Activated naive CD8-positive, alpha-beta T cell treated with anti-CD3 and anti-CD28 coated beads, Interleukin-2, amount 10 ng/mL, durations not matched to agents 7 days and 5 days (primary cell): ENCODE measurements at regions not wholly inside any gene's neighbourhood (a gene's known extent, or its start where the extent isn't known, plus 50 kb on each side); places are given as distances from the start of the nearest gene placed in this dataset.

Experiments
- ATAC-seq: fragments of 150-1000 bp; cut with Tn5 transposase; one replicate; pipeline ENCODE4 v1.10.0; 2021; ENCODE audit warnings: low read depth, moderate library complexity
- POLR2A ChIA-PET: fragments of 350-600 bp; sonication (Branson Sonifier 250); formaldehyde crosslinking; loops from one replicate; lab custom pipeline; 2021; ENCODE audit warnings: antibody characterized with exemption; lab: Charles Lee
- DNase-seq: peaks from one replicate; pipeline ENCODE4 v3.0.0; 2021
- H3K27ac Mint-ChIP-seq: one replicate; pipeline ENCODE4 v1.8.0; 2022; ENCODE audit warnings: mild to moderate bottlenecking, mixed read lengths
- H3K27me3 Mint-ChIP-seq: one replicate; pipeline ENCODE4 v1.8.0; 2022; ENCODE audit warnings: mild to moderate bottlenecking, moderate library complexity, mixed read lengths
- H3K36me3 Mint-ChIP-seq: one replicate; pipeline ENCODE4 v1.8.0; 2021; ENCODE audit warnings: mild to moderate bottlenecking, mixed read lengths
- H3K4me1 Mint-ChIP-seq: one replicate; pipeline ENCODE4 v1.8.0; 2021; ENCODE audit warnings: mixed read lengths
- H3K4me3 Mint-ChIP-seq: one replicate; pipeline ENCODE4 v1.8.0; 2022; ENCODE audit warnings: mild to moderate bottlenecking, moderate library complexity, mixed read lengths
- H3K9me3 Mint-ChIP-seq: one replicate; pipeline ENCODE4 v1.8.0; 2021; ENCODE audit warnings: mixed read lengths

- DNase-seq (no peak), ATAC-seq (no peak)
- POLR2A ChIA-PET: interaction anchor here (0.6 to 3.2 kb wide), 13 partner anchors 10 to 636 kb away, joined by 3 to 51 read pairs (median 5); partner anchors contain the start of genes PCGF5 and TNKS2
- peaks cover 26% of the 10 kb centered on the region for H3K4me1 Mint-ChIP-seq
- no peaks in the 10 kb centered on the region for H3K36me3 Mint-ChIP-seq
- H3K27ac Mint-ChIP-seq: peak overlapping the region; percentile 92
- no peaks in the 10 kb centered on the region for H3K9me3 Mint-ChIP-seq
- H3K4me3 Mint-ChIP-seq: peak overlapping the region; percentile 84
- H3K27me3 Mint-ChIP-seq: no peaks in the 10 kb centered on the region
Observed at GRCh38 chr10:91162050-91162494, 58.4 kb upstream of the PCGF5 start.

GRCh38 chr10:91162495-91163268, 57.8 kb upstream of the PCGF5 start:
- peak; percentile 84 for DNase-seq
- H3K9me3 Mint-ChIP-seq: no peaks in the 10 kb centered on the region
- H3K4me3 Mint-ChIP-seq: peak overlapping the region; percentile 84
- no peaks in the 10 kb centered on the region for H3K36me3 Mint-ChIP-seq
- H3K27me3 Mint-ChIP-seq: no peaks in the 10 kb centered on the region
- POLR2A ChIA-PET: interaction anchor here (0.6 to 3.2 kb wide), 28 partner anchors 9 to 1686 kb away, joined by 3 to 51 read pairs (median 4); partner anchors contain the start of genes EXOC6, PCGF5 and TNKS2
- H3K27ac Mint-ChIP-seq: peak overlapping the region; percentile 92
- peak; percentile 56 for ATAC-seq
- peaks cover 26% of the 10 kb centered on the region for H3K4me1 Mint-ChIP-seq

DNA sequence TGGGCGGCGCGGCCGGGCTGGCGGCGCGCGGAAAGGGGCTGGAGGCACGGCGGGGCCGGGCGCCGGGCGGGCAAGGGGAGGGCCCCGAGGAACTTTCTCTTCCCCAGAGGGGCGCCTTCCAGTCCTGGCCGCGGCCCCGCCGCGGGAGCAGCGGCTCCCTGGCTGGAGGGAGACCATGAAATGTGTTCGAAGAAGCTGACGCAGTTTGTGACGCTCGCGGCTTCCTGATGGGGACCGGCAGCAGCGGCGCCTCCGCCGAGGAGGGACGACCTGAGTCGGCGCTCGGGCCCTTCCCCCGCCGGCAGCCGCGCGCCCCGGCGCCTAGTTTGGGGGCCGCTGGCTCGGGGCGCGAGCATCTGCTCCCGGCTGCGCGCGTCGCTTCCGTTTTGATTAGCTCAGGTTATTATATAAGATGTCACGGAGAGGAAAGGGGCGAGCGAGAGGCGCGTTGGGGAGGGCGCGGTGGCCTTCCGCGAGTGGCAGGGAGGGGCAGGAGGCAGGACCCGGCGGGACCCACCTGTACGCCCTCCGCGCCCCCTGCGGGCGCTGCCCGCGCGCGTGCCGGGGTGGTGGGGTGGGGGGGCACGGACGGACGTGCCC, 57.1 kb upstream of the PCGF5 start:
- Mint-ChIP-seq H3K27me3 (no peaks in the 10 kb centered on the region), H3K4me3 (peak overlapping the region; percentile 93), H3K36me3 (peaks cover 4% of the 10 kb centered on the region), H3K9me3 (peaks cover 1% of the 10 kb centered on the region), H3K4me1 (peaks cover 26% of the 10 kb centered on the region), H3K27ac (peak overlapping the region; percentile 92)
- DNase-seq (peak; percentile 85), ATAC-seq (peak; percentile 69)
- POLR2A ChIA-PET: interaction anchor here (0.7 to 3.2 kb wide), 24 partner anchors 10 to 1685 kb away, joined by 3 to 51 read pairs (median 4); partner anchors contain the start of genes EXOC6, PCGF5 and TNKS2

GRCh38 chr10:91163869-91164474, 56.5 kb upstream of the PCGF5 start:
- POLR2A ChIA-PET: interaction anchor here (0.6 to 3.2 kb wide), 24 partner anchors 9 to 1685 kb away, joined by 3 to 51 read pairs (median 4); partner anchors contain the start of genes EXOC6, PCGF5 and TNKS2
- DNase-seq (peak; percentile 69), ATAC-seq (peak; percentile 48)
- H3K27me3 Mint-ChIP-seq: no peaks in the 10 kb centered on the region
- peak overlapping the region; percentile 93 for H3K4me3 Mint-ChIP-seq
- peak overlapping the region; percentile 92 for H3K27ac Mint-ChIP-seq
- H3K4me1 Mint-ChIP-seq: peaks cover 23% of the 10 kb centered on the region
- H3K9me3 Mint-ChIP-seq: peaks cover 2% of the 10 kb centered on the region
- H3K36me3 Mint-ChIP-seq: peaks cover 5% of the 10 kb centered on the region

- Mint-ChIP-seq H3K9me3 (peaks cover 2% of the 10 kb centered on the region), H3K27me3 (no peaks in the 10 kb centered on the region), H3K27ac (no peak overlapping the region), H3K4me1 (peaks cover 23% of the 10 kb centered on the region), H3K36me3 (peaks cover 8% of the 10 kb centered on the region), H3K4me3 (peak overlapping the region; percentile 93)
- POLR2A ChIA-PET: interaction anchor here (1.1 to 3.2 kb wide), 6 partner anchors 37 to 86 kb away, joined by 4 to 51 read pairs (median 15); partner anchors contain the start of gene PCGF5
- ATAC-seq (no peak), DNase-seq (no peak)
Observed at GRCh38 chr10:91164520-91165065, 55.9 kb upstream of the PCGF5 start.

DNA sequence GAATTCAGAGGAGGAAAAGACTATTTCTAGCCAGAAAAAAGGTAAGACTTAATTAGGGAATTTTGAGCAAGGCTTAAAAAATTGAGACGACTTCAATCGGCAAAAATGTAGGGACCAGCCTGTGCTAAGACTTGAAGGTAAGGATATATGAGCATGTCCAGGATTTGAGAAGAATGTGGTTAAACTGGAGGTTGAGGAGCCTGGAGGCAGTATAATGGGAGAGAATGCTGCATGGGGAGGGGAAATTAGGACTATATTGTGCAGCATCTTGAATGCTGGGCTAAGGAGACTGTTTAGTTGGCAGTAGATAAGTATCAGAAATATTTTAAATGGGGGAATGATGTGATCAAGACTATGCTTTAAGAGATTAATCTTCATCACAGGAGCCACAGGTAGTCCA, 53.1 kb upstream of the PCGF5 start:
- POLR2A ChIA-PET: no interaction called here
- no peak overlapping the region for H3K4me3 Mint-ChIP-seq
- DNase-seq: no peak

GRCh38 chr10:91170418-91170817, 50.0 kb upstream of the PCGF5 start:
- POLR2A ChIA-PET: no interaction called here
- Mint-ChIP-seq H3K27ac (no peak overlapping the region), H3K36me3 (peaks cover 35% of the 10 kb centered on the region), H3K9me3 (peaks cover 9% of the 10 kb centered on the region), H3K4me3 (no peak overlapping the region), H3K4me1 (peaks cover 9% of the 10 kb centered on the region), H3K27me3 (no peaks in the 10 kb centered on the region)
- DNase-seq (no peak), ATAC-seq (no peak)

More for the DNA sequence above, 53.1 kb upstream of the PCGF5 start:
- peaks cover 18% of the 10 kb centered on the region for H3K4me1 Mint-ChIP-seq
- no peak for ATAC-seq
- H3K9me3 Mint-ChIP-seq: peaks cover 9% of the 10 kb centered on the region
- H3K27ac Mint-ChIP-seq: no peak overlapping the region
- no peaks in the 10 kb centered on the region for H3K27me3 Mint-ChIP-seq
- H3K36me3 Mint-ChIP-seq: peaks cover 22% of the 10 kb centered on the region
